GM21786 (cell line): ENCODE measurements at regions not wholly inside any gene's neighbourhood (a gene's known extent, or its start where the extent isn't known, plus 50 kb on each side); places are given as distances from the start of the nearest gene placed in this dataset.

Experiments used
- ATAC-seq: cut with Tn5 transposase; IDR thresholded peaks from one replicate; pipeline ENCODE4 v1.9.1; 2021; ENCODE audit not compliant: unreplicated experiment

- no peak for ATAC-seq
Measured at GRCh38 chr10:9786101-9786500, 1231.6 kb upstream of the CELF2 start.

- ATAC-seq, result no peak
Measured at GRCh38 chr10:9786576-9786975, 1231.1 kb upstream of the CELF2 start.

GRCh38 chr10:9789996-9790395 lies 1227.7 kb upstream of the CELF2 start:
- no peak for ATAC-seq

- no peak for ATAC-seq
Measured at GRCh38 chr10:9792181-9792580, 1225.5 kb upstream of the CELF2 start.

- ATAC-seq, result no peak
Measured at GRCh38 chr10:9796564-9796963, 1221.1 kb upstream of the CELF2 start.

- no peak for ATAC-seq
Measured at GRCh38 chr10:9800011-9800410, 1217.7 kb upstream of the CELF2 start.

- ATAC-seq, result no peak
Measured at GRCh38 chr10:9800571-9800970, 1217.1 kb upstream of the CELF2 start.

GRCh38 chr10:9807846-9808245 lies 1209.8 kb upstream of the CELF2 start:
- no peak for ATAC-seq

- no peak for ATAC-seq
Measured at GRCh38 chr10:9811601-9812000, 1206.1 kb upstream of the CELF2 start.

GRCh38 chr10:9814285-9814864 lies 1203.3 kb upstream of the CELF2 start:
- ATAC-seq, result no peak

GRCh38 chr10:9819756-9820494 lies 1197.7 kb upstream of the CELF2 start:
- ATAC-seq, result no peak

GRCh38 chr10:9823268-9823930 lies 1194.3 kb upstream of the CELF2 start:
- ATAC-seq, result no peak

GRCh38 chr10:9824631-9825071 lies 1193.0 kb upstream of the CELF2 start:
- ATAC-seq, result no peak

GRCh38 chr10:9825491-9826018 lies 1192.1 kb upstream of the CELF2 start:
- ATAC-seq, result no peak

GRCh38 chr10:9828110-9828509 lies 1189.6 kb upstream of the CELF2 start:
- no peak for ATAC-seq

GRCh38 chr10:9833942-9834341 lies 1183.7 kb upstream of the CELF2 start:
- ATAC-seq, result no peak

- ATAC-seq, result no peak
Measured at GRCh38 chr10:9834434-9834833, 1183.2 kb upstream of the CELF2 start.

- no peak for ATAC-seq
Measured at GRCh38 chr10:9845075-9845474, 1172.6 kb upstream of the CELF2 start.

- ATAC-seq, result no peak
Measured at GRCh38 chr10:9848278-9848677, 1169.4 kb upstream of the CELF2 start.

GRCh38 chr10:9848981-9849380 lies 1168.7 kb upstream of the CELF2 start:
- no peak for ATAC-seq

GRCh38 chr10:9850415-9850814 lies 1167.3 kb upstream of the CELF2 start:
- ATAC-seq, result no peak

GRCh38 chr10:9851808-9852207 lies 1165.9 kb upstream of the CELF2 start:
- no peak for ATAC-seq
